ENCODE measurements at regions not wholly inside any gene's neighbourhood (a gene's known extent, or its start where the extent isn't known, plus 50 kb on each side); places are given as distances from the start of the nearest gene placed in this dataset.

GRCh38 chr13:109485136-109485794, 301.1 kb downstream of the IRS2 start:
- Histone ChIP-seq H3K27ac (ENCODE audit: low read depth, low read length, poor library complexity, severe bottlenecking) (no peak overlapping the region), H3K4me3 (ENCODE audit: low read depth, low read length, poor library complexity, severe bottlenecking) (no peak overlapping the region), H2AFZ (ENCODE audit: low read length) (no peak overlapping the region), H3K9ac (ENCODE audit: low read length) (no peak overlapping the region), H3K9me3 (ENCODE audit: low read length) (no peaks in the 10 kb centered on the region), H3F3A (ENCODE audit: insufficient read depth, low read length) (no peaks in the 10 kb centered on the region), H3K36me3 (ENCODE audit: insufficient read depth, low read length) (no peaks in the 10 kb centered on the region), H3K79me2 (ENCODE audit: insufficient read depth, low read length) (no peaks in the 10 kb centered on the region), H3K27me3 (ENCODE audit: insufficient read depth, low read length) (peaks cover 3% of the 10 kb centered on the region; the same call in 1 of the 2 replicates), H3K4me1 (ENCODE audit: insufficient read depth, low read length, severe bottlenecking) (no peaks in the 10 kb centered on the region), H3K4me2 (ENCODE audit: low read length) (no peak overlapping the region), H4K20me1 (ENCODE audit: insufficient read depth, low read length) (no peaks in the 10 kb centered on the region), H3K9me2 (ENCODE audit: low read depth, low read length) (no peaks in the 10 kb centered on the region)
- no peak for TF ChIP-seq CTCF (IDR thresholded peaks at IDR 0.05; ENCODE audit: low read length)
- TF ChIP-seq EZH2 (IDR thresholded peaks at IDR 0.05; ENCODE audit: borderline replicate concordance, low read length): no peak

- no peak overlapping the region for H3K27ac ChIP-seq (ENCODE audit: low read depth, low read length, poor library complexity, severe bottlenecking)
- H2AFZ ChIP-seq (ENCODE audit: low read length): no peak overlapping the region
Measured at GRCh38 chr13:109483284-109483683, 303.1 kb downstream of the IRS2 start.

GRCh38 chr13:109481040-109481439, 305.3 kb downstream of the IRS2 start:
- H3F3A ChIP-seq (ENCODE audit: insufficient read depth, low read length): no peaks in the 10 kb centered on the region
- no peak overlapping the region for H2AFZ ChIP-seq (ENCODE audit: low read length)
- H3K27me3 ChIP-seq (ENCODE audit: insufficient read depth, low read length): peaks cover 3% of the 10 kb centered on the region; the same call in 1 of the 2 replicates
- H3K9me2 ChIP-seq (ENCODE audit: low read depth, low read length): no peaks in the 10 kb centered on the region
- H4K20me1 ChIP-seq (ENCODE audit: insufficient read depth, low read length): no peaks in the 10 kb centered on the region
- no peaks in the 10 kb centered on the region for H3K79me2 ChIP-seq (ENCODE audit: insufficient read depth, low read length)
- H3K4me3 ChIP-seq (ENCODE audit: low read depth, low read length, poor library complexity, severe bottlenecking): no peak overlapping the region
- H3K36me3 ChIP-seq (ENCODE audit: insufficient read depth, low read length): no peaks in the 10 kb centered on the region
- H3K27ac ChIP-seq (ENCODE audit: low read depth, low read length, poor library complexity, severe bottlenecking): no peak overlapping the region
- no peak overlapping the region for H3K4me2 ChIP-seq (ENCODE audit: low read length)
- TF ChIP-seq CTCF (IDR thresholded peaks at IDR 0.05; ENCODE audit: low read length): no peak
- TF ChIP-seq EZH2 (IDR thresholded peaks at IDR 0.05; ENCODE audit: borderline replicate concordance, low read length): no peak
- no peak overlapping the region for H3K9ac ChIP-seq (ENCODE audit: low read length)
- H3K4me1 ChIP-seq (ENCODE audit: insufficient read depth, low read length, severe bottlenecking): no peaks in the 10 kb centered on the region
- H3K9me3 ChIP-seq (ENCODE audit: low read length): no peaks in the 10 kb centered on the region

More at GRCh38 chr13:109483284-109483683, 303.1 kb downstream of the IRS2 start:
- H3K79me2 ChIP-seq (ENCODE audit: insufficient read depth, low read length): no peaks in the 10 kb centered on the region
- H3K9ac ChIP-seq (ENCODE audit: low read length): no peak overlapping the region
- no peak overlapping the region for H3K4me2 ChIP-seq (ENCODE audit: low read length)
- no peak for TF ChIP-seq CTCF (IDR thresholded peaks at IDR 0.05; ENCODE audit: low read length)
- TF ChIP-seq EZH2 (IDR thresholded peaks at IDR 0.05; ENCODE audit: borderline replicate concordance, low read length): no peak
- H4K20me1 ChIP-seq (ENCODE audit: insufficient read depth, low read length): no peaks in the 10 kb centered on the region
- H3K27me3 ChIP-seq (ENCODE audit: insufficient read depth, low read length): peaks cover 3% of the 10 kb centered on the region; the same call in 1 of the 2 replicates
- H3K4me3 ChIP-seq (ENCODE audit: low read depth, low read length, poor library complexity, severe bottlenecking): no peak overlapping the region
- no peaks in the 10 kb centered on the region for H3F3A ChIP-seq (ENCODE audit: insufficient read depth, low read length)
- no peaks in the 10 kb centered on the region for H3K9me2 ChIP-seq (ENCODE audit: low read depth, low read length)
- no peaks in the 10 kb centered on the region for H3K36me3 ChIP-seq (ENCODE audit: insufficient read depth, low read length)
- H3K4me1 ChIP-seq (ENCODE audit: insufficient read depth, low read length, severe bottlenecking): no peaks in the 10 kb centered on the region
- no peaks in the 10 kb centered on the region for H3K9me3 ChIP-seq (ENCODE audit: low read length)
